NCI-H2029 treated with DMSO at 0.1 percent for 48 hours (cell line): ENCODE measurements at regions not wholly inside any gene's neighbourhood (a gene's known extent, or its start where the extent isn't known, plus 50 kb on each side); places are given as distances from the start of the nearest gene placed in this dataset.
"Not testable (repeated sequence)": the region's sequence is repeated elsewhere in the genome, so short reads cannot be mapped to it uniquely, and the experiment has no call there.

ENCODE experiments used
- DNase-seq: peaks from one replicate; lab custom pipeline; 2025; lab: John Stamatoyannopoulos, UW

DNA sequence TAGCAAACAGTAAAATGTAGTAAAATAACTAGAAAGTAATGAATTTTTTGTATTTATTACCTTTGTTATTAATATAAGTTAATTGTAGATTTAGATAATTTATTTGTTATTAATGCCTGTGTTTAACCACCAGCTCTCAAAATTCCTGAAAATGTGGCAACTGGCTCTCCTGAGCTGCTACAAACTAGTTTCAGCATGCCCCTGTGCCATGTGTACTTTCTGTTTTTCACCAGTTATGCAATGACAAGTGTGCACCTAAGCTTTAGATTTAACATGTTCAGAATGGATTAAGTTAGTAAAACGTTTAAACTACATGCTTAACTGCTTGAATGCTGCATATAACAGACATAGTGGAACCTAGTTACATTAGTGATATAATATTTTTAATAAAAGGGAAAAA lies 88.1 kb downstream of the POSTN start:
- DNase-seq: no peak

DNA sequence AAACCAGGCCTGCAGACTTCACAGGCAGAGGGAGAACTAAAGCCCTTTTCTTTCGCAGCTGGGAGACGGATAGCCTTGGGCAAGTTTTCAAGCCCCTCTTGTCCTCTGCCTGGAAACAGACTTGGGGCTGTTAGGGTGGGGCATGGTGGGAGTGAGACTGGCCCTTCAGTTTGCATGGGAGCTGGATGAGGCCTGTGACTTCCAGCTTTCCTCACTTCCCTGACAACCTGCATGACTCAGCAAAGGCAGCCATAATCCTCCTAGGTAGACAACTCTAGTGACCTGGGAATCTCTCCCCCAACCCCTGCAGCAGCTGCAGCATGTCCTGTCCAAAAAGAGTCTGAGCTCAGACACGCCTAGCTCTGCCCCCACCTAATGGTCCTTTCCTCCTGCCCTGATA lies 93.0 kb downstream of the POSTN start:
- DNase-seq: no peak

DNA sequence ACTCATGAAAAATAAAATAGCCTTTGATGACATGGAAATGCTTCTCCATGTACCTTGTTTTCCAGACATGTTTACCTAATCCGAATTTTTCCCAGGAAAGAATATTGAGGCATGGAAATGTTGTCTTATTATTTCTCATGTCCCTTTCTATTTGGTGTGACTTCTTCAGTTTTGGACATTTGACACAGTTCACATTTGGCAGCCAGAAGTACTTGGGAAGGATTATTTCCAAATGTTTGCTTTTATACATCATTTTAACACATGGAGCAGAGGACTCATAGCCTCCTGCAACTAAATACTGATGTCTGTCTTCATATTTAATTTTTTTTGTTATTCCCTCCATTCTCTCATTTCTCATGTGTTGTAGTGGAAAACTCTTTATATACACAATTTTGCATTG lies 94.3 kb downstream of the POSTN start:
- no peak for DNase-seq

DNA sequence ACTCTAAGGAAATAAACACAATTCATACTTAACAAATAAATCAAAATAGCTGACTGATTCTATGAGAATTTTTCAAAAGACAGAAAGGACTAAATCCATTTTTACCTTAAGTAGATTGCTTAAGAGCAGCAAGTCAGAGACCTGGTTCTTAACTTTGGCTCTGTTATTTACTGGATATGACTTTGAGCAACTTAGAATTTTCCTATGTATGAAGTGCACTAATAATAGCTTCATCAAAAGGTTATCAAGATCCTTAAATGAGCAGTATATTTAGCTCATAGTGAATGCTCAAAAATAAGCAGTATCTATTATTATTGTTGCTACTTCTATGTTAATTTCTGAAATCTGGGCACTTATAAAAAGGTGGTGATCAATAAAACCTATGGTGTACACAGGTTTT lies 95.3 kb downstream of the POSTN start:
- no peak for DNase-seq

DNA sequence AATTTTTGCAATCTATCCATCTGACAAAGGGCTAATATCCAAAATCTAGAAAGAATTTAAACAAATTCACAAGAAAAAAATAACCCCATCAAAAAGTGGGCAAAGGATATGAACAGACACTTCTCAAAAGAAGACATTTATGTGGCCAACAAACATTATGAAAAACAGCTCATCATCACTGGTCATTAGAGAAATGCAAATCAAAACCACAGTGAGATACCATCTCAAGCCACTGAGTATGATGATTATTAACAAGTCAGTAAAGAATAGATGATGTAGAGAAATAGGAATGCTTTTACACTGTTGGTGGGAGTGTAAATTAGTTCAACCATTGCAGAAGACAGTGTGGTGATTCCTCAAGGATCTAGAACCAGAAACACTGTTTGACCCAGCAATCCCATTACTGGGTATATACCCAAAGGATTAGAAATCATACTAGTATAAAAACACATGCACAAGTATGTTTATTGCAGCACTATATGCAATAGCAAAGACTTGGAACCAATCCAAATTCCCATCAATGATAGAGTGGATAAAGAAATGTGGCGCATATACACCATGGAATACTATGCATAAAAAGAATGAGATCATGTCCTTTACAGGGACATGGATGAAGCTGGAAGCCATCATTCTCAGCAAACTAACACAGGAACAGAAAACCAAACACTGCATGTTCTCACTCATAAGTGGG lies 96.1 kb downstream of the POSTN start:
- not testable (repeated sequence) for DNase-seq

- no peak for DNase-seq
Observed at GRCh38 chr13:37501187-37501586, 97.4 kb downstream of the POSTN start.

DNA sequence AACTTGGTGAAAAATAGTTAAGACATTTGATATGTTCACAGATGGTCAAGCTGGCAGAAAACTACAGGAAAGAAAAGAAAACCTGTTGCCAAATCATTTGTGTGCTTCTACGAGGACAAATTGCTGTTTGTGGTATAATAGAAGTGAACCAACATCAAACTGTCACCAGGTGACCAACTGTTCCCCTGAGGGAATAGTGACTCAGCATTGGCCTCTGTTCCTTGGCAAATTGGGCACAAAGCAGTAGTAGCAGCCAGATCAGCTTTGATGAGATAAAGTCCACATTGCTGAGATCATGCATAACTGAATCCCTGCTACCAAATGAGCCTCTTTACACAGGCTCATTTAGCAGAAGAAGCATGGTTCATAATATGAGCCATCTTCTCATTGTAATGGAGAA lies 103.5 kb downstream of the POSTN start:
- no peak for DNase-seq

DNA sequence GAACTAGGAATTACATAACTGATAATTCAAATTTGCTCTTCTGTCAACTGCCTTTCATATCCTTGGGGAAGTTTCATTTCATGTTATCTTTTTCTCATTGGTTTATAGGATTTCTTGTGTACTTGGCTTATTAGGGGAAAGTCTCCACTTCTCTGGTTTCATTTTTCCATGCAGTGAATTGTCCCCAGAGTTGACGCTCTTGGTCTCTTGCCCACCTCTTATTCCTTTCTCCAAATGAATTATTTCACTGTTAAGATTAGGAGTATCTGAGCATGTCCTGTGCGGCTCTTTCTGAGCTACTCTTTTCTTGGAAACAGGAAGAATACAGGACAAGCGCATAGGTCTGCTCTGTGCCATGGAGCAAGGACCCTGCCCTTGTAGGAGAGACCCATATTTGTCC lies 104.8 kb downstream of the POSTN start:
- no peak for DNase-seq

- no peak for DNase-seq
Observed at GRCh38 chr13:37492741-37493514, 105.6 kb downstream of the POSTN start.

DNA sequence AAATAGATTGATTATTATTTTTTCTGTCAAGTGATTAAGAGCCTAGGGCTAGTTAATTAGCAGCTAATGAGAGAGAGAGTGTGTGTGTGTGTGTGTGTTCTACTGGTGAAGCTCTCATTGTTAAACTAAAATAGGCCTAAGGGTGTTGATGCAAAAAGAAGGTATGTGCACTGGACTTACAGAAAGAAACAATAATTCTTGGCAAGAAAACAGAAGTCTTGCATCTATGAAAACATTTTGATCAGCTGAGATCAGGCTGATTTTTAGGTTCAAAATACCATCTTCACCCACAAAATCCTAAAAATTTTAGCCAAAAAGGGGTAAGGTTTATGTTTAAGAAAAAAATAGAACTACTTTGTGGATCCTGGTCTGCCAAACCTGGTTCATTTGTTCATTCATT lies 106.5 kb downstream of the POSTN start:
- no peak for DNase-seq

DNA sequence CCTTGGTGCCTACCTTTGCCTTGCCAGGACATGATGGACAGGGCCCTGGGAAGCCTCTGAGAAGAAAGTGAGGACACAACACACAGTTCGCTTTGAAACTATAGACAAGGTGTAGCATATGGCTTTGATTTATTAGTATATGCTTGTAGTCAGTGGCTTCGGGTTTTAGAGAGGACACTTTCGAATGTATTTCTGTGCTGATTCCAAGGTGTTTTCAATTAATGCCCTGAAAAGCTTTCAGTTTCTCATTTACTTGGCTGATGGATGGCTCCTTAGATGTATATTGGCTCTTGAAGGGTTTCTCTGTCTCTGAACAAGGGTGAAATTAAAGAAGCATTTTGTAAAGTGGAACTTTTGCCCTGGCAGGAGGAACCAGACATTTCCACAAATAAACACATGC lies 106.9 kb downstream of the POSTN start:
- no peak for DNase-seq

DNA sequence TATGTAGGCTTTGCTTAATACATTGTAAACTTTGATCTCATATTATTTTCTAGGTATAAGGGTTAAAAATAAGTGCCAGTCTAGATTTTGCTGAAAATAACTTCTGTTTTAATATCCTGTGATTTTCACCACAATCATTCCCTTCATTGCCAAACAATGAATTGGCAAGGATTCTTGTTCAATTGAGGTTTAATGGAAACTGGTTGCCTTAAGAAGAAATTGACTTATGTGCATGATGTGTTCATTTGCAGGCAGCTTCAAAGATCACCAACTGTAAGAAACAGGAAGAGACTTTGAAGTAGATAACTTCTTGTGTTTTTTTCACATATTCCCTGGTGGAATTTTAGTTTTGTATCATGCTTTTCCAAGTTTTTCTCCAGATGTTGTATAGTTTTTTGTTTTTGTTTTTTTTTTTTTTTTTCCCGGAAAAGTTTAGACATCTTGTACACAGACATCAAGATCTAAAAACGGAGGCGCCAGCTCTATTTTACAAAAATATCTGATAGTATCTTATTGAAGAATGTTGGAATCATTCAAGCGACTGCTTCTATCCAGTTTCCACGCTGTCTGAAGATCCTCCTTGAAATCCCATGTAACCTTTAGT lies 108.3 kb downstream of the POSTN start:
- no peak for DNase-seq

- DNase-seq: no peak
Observed at GRCh38 chr13:37488726-37489125, 109.8 kb downstream of the POSTN start.

DNA sequence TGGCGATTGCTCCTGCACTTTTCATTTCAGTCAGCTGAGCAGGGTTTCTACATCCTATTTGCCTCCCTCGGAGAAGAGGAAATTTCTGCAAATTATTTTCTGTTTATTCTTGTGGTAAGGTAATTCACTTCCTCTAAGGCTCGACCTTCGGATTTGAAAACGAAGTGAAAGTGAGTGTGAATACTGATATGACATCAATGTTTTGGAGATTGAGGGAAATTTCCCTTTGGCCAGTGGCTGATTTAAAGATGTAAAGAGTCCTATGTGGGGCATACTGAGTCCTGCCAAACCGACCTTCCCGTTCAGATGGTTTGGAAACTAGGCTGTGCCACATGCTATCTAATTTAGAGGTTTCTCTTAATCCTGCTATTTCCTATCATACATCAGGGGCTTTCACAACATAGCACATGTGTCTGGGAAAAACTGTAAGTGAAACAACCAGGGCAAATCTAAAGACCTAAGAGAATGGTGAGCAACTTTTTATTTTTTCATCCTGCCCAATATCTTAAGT lies 112.3 kb downstream of the POSTN start:
- no peak for DNase-seq

DNA sequence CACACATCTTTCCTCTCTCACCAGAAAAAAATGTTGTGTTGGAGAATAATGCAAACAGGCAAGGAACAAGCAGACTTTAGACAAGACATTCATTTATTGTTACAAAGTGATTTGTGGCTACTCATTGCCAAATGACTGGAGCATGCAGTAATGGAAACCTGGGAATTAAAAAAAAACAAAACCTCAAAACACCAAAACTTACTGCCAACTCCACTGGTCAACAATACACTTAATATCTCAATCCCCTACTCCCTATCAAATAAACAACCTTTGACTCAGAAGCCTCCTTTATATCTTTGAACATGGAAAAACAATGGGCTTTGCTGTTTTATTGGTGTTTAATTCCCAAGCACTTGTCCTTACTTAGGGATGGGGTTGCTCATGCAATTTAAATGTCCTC lies 112.8 kb downstream of the POSTN start:
- DNase-seq: no peak

DNA sequence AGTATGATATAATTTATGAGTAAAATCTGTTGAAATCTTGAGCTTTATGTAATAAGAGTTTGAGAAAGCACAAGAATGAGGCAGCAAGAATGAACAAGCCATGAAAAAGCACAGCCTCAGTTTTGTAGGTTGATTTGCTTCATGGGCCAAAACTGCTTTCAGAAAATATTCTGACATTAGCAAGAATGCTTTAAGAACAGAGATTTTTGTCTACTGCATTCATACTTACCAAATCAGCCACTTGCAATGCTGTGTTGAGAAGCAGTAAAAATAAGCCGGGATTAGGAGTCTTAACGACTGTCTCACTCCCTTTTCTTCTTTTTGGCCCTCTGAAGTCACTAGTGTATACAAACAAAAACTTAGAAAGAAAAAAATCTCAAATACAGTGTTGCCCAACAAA lies 114.5 kb downstream of the POSTN start:
- DNase-seq: no peak

DNA sequence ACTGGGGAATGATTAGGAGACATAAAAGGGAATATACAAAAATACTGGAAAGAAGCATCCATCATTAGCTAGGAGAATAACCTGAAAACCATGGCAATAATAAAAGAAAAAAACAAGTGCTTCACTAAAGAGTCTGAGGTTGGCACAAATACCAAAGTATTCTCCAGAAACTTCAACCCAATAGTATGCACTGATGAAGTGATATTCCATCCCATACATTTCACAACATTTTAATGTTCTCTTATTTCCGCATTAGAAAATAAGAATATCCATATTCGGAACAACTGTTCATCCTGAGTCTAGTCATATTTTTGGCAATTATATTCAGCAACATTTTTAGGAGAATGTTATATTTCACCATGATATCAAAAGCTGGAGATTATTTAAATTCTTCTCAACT lies 116.2 kb downstream of the POSTN start:
- no peak for DNase-seq

DNA sequence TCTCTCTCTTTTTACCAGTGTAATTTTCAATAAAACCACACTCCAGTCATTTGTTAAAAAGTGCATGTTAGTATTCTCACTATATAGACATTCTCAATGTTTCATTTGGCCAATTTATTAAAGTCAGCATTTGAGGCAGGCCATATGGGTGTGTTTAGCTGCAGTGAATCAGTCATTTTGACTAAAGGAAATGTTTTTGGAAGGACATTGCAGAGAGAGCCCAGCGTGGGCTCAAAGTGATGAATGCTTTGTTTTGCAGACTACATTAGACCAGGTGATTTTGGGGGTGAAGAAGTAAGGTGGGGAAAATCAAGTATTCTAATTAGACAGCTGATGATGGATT lies 116.7 kb downstream of the POSTN start:
- DNase-seq: no peak

DNA sequence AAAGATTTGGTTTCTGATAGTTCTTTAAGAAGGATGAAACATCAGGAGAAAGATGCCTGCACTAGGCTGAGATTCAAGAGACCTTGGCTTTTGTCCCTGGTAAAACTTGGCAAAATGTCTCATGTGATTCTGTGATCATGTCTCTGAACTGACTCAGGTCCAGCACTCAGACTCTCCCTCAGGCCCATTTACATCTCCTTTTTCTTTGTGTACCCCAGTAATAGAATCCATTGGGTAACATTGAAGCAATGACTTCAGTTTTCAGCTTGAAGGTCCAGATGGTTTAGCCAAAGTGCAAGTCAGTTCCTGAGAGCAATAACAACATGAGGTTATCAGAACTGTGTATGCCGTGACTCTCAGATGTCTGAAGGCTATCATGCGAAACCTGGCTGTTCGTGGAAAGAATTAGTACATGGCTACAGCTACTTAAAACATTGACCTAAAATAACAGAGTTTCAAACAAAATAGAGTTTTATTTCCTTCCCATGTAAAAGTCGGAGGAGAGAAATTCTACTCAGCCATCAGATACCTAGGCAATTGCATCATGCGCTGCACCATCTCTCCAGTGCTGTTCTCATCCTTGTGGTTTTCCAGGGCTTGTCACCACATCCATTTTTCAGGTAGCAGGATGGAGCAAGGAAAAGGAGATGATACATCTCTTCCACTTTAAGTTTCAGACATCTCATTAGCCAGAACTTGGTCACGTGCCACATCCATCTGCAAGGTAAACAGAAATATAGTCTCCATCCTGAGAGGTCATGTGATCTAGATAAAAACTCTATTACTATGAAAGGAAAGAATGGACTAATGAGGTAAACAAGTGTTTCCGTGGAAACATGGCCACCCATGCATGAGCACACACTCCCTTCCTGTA lies 117.3 kb downstream of the POSTN start:
- DNase-seq: peak; percentile 23

DNA sequence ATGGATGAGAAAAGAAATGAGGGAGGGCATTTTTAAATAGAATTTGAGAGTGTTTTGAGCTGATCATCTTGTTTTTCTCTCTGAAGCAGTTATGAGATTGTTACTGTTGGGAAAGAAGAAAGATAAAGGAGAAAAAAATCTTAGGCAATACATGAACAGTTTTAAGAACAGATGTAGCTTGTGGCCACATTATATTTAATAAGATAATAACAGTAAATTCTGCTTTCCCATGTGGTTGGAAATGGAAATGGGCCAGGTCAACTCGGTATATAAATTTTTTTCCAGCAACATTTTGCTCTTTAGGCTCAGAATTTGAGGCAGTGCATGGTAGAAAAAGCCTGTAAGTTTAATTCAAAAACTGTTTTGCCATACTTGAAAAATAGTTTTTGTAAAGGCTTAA lies 118.7 kb downstream of the POSTN start:
- DNase-seq: no peak

DNA sequence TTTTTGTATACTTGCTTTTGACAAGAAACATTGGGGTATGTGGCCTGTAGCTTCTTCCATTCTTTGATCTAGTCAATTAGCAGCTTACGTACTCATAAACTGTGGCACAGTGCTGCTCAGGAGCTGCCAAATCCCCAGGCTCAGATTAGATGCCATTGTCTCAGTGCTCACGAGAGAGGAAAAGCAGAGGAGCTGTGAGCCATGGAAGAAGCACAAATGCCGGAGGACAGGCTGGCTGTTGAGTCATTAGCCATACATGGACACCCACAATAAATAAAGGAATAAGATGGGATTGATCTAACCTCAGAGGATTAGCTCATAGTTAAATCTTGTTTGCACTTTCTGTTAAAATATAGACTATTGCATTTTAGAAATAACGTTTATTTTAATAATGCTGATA lies 121.7 kb downstream of the POSTN start:
- DNase-seq: no peak

DNA sequence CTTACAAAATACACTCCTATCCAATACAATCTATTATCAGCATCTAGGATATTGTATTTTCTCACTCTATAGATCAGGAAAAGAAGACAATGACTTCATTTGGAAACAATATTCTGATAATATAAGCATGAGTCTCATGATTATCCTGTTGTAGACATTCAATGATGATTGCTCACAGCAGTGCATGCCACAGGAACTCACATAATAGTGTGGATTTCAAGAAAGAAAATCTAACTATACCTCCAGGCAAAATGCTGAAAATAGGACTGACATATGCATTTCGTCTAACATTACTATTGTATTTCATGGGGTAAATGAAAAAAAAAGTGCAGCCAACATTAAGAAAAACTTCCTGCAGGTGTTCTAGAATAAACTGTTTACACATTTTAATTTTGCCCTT lies 122.6 kb downstream of the POSTN start:
- DNase-seq: no peak
